BJ (cell line): ENCODE measurements at regions not wholly inside any gene's neighbourhood (a gene's known extent, or its start where the extent isn't known, plus 50 kb on each side); places are given as distances from the start of the nearest gene placed in this dataset.

ENCODE experiments used
- CTCF ChIA-PET: fragments of 350-600 bp; formaldehyde crosslinking; extraction: SDS; loops from one replicate; lab custom pipeline; 2021; ENCODE audit warnings: antibody characterized with exemption, inconsistent platforms; lab: Yijun Ruan, JAX
- POLR2A ChIA-PET: fragments of 300-600 bp; sonication (Branson Sonifier 250); formaldehyde crosslinking; extraction: SDS; loops from one replicate; lab custom pipeline; 2021; ENCODE audit warnings: antibody characterized with exemption; lab: Charles Lee
- DNase-seq: peaks from one replicate; pipeline ENCODE4 v3.0.0-alpha.2; 2011; ENCODE audit warnings: low read depth
- H3K27me3 ChIP-seq: 2 replicates; pipeline ENCODE4 v1.6.0; 2011; ENCODE audit warnings: low read length; ENCODE audit not compliant: control insufficient read depth, insufficient read depth
- H3K36me3 ChIP-seq: 2 replicates; pipeline ENCODE4 v1.5.1; 2011; ENCODE audit warnings: low read length; ENCODE audit not compliant: control insufficient read depth, insufficient read depth
- H3K4me3 ChIP-seq: 2 replicates; pipeline ENCODE4 v1.5.1; 2011; ENCODE audit warnings: low read depth, mild to moderate bottlenecking, control low read depth, low read length
- CTCF ChIP-seq: IDR thresholded peaks from 2 replicates; pipeline ENCODE4 v1.5.1; 2011; ENCODE audit warnings: low read depth, mild to moderate bottlenecking, control low read depth, inconsistent platforms, low read length, moderate library complexity; ENCODE audit not compliant: insufficient read depth

GRCh38 chr10:62625484-62625883 is 179.0 kb upstream of the ADO start:
- ChIA-PET POLR2A (no interaction called here), CTCF (interaction anchor here (1.2 kb wide), 1 partner anchor 15 kb away, joined by 4 read pairs; no protein-coding TSS in a partner anchor)
- Histone ChIP-seq H3K27me3 (no peaks in the 10 kb centered on the region), H3K4me3 (no peak overlapping the region), H3K36me3 (no peaks in the 10 kb centered on the region)
- DNase-seq, result no peak
- TF ChIP-seq CTCF, result no peak

- no peaks in the 10 kb centered on the region for H3K27me3 ChIP-seq
- H3K36me3 ChIP-seq, result no peaks in the 10 kb centered on the region
- POLR2A ChIA-PET, result no interaction called here
- DNase-seq, result no peak
- no peak for TF ChIP-seq CTCF
- CTCF ChIA-PET, result interaction anchor here (1.2 kb wide), 1 partner anchor 16 kb away, joined by 4 read pairs; no protein-coding TSS in a partner anchor
- H3K4me3 ChIP-seq, result no peak overlapping the region
These were observed 178.4 kb upstream of the ADO start for GRCh38 chr10:62626079-62626478.

GRCh38 chr10:62626817-62627216 is 177.7 kb upstream of the ADO start:
- CTCF ChIA-PET, result no interaction called here
- Histone ChIP-seq H3K4me3 (no peak overlapping the region), H3K27me3 (no peaks in the 10 kb centered on the region), H3K36me3 (no peaks in the 10 kb centered on the region)
- no peak for TF ChIP-seq CTCF
- DNase-seq, result no peak
- POLR2A ChIA-PET, result no interaction called here

GRCh38 chr10:62627983-62628382 is 176.5 kb upstream of the ADO start:
- ChIA-PET CTCF (interaction anchor here (1.1 kb wide), 1 partner anchor 43 kb away, joined by 3 read pairs; no protein-coding TSS in a partner anchor), POLR2A (no interaction called here)
- Histone ChIP-seq H3K36me3 (no peaks in the 10 kb centered on the region), H3K4me3 (no peak overlapping the region), H3K27me3 (no peaks in the 10 kb centered on the region)
- no peak for DNase-seq
- no peak for TF ChIP-seq CTCF

- no peak for TF ChIP-seq CTCF
- Histone ChIP-seq H3K36me3 (no peaks in the 10 kb centered on the region), H3K4me3 (no peak overlapping the region), H3K27me3 (no peaks in the 10 kb centered on the region)
- POLR2A ChIA-PET, result no interaction called here
- CTCF ChIA-PET, result no interaction called here
- no peak for DNase-seq
These were observed 173.3 kb upstream of the ADO start for GRCh38 chr10:62631241-62631640.
